SIG-M5 treated with dmso at 0.1 percent for 504 hours (cell line): ENCODE measurements at regions not wholly inside any gene's neighbourhood (a gene's known extent, or its start where the extent isn't known, plus 50 kb on each side); places are given as distances from the start of the nearest gene placed in this dataset.

Experiments used
- DNase-seq: peaks from one replicate; lab custom pipeline; 2025; ENCODE audit not compliant: unreplicated experiment; lab: John Stamatoyannopoulos, UW

GRCh38 chr4:74640111-74640903 lies 154.0 kb downstream of the BTC start:
- DNase-seq = no peak

- DNase-seq = no peak
These were observed 152.3 kb downstream of the BTC start for GRCh38 chr4:74642006-74642405.

- DNase-seq = no peak
These were observed 145.1 kb downstream of the BTC start for GRCh38 chr4:74649193-74649592.

- DNase-seq = no peak
These were observed 143.1 kb downstream of the BTC start for GRCh38 chr4:74651198-74651597.

- DNase-seq = no peak
These were observed 140.7 kb downstream of the BTC start for GRCh38 chr4:74653331-74654229.

GRCh38 chr4:74654230-74654681 lies 140.1 kb downstream of the BTC start:
- peak; percentile 55 for DNase-seq

GRCh38 chr4:74656596-74656995 lies 137.7 kb downstream of the BTC start:
- DNase-seq = no peak

GRCh38 chr4:74658116-74658515 lies 136.2 kb downstream of the BTC start:
- peak; percentile 7 for DNase-seq

GRCh38 chr4:74659576-74660411 lies 134.5 kb downstream of the BTC start:
- DNase-seq = peak; percentile 44

- no peak for DNase-seq
These were observed 133.5 kb downstream of the BTC start for GRCh38 chr4:74660866-74661265.

- DNase-seq = no peak
These were observed 132.7 kb downstream of the BTC start for GRCh38 chr4:74661427-74662201.

GRCh38 chr4:74663631-74664030 lies 130.7 kb downstream of the BTC start:
- no peak for DNase-seq

- no peak for DNase-seq
These were observed 129.0 kb downstream of the BTC start for GRCh38 chr4:74665346-74665745.

- no peak for DNase-seq
These were observed 128.4 kb downstream of the BTC start for GRCh38 chr4:74665876-74666275.

GRCh38 chr4:74667438-74667837 lies 126.9 kb downstream of the BTC start:
- no peak for DNase-seq

- DNase-seq = no peak
These were observed 126.4 kb downstream of the BTC start for GRCh38 chr4:74667944-74668343.

GRCh38 chr4:74669702-74670101 lies 124.6 kb downstream of the BTC start:
- no peak for DNase-seq

- no peak for DNase-seq
These were observed 123.7 kb downstream of the BTC start for GRCh38 chr4:74670583-74670982.

GRCh38 chr4:74671080-74671698 lies 123.1 kb downstream of the BTC start:
- peak; percentile 51 for DNase-seq

GRCh38 chr4:74674750-74675149 lies 119.6 kb downstream of the BTC start:
- no peak for DNase-seq
